GM23338 (cell line): ENCODE measurements at regions not wholly inside any gene's neighbourhood (a gene's known extent, or its start where the extent isn't known, plus 50 kb on each side); places are given as distances from the start of the nearest gene placed in this dataset.
A peak's percentile ranks its signal among the peaks of the same experiment; 100 is the strongest.

Experiments
- ATAC-seq: fragments of 200-7000 bp; cut with Tn5 transposase; 3 replicates; pipeline ENCODE4 v1.9.1; 2020
- DNase-seq: peaks from one replicate; pipeline ENCODE4 v3.0.0-alpha.2; 2015; ENCODE audit warnings: low spot score
- H2AFZ ChIP-seq: fragments of 200-600 bp; sonication (generic); 2 replicates; pipeline ENCODE4 v1.8.0; 2016; ENCODE audit warnings: antibody characterized with exemption, mild to moderate bottlenecking, moderate library complexity
- H3F3A ChIP-seq: fragments of 200-600 bp; sonication (generic); replicated peaks from 2 replicates; pipeline ENCODE4 v1.8.0; 2017; ENCODE audit warnings: antibody characterized with exemption, mixed run types, low read depth
- H3K27ac ChIP-seq: fragments of 200-600 bp; sonication (generic); 2 replicates; pipeline ENCODE4 v1.6.1; 2016; ENCODE audit warnings: low read depth
- H3K27me3 ChIP-seq: fragments of 200-600 bp; sonication (generic); 2 replicates; pipeline ENCODE4 v1.8.0; 2016; ENCODE audit warnings: mild to moderate bottlenecking, mixed run types, moderate library complexity; ENCODE audit not compliant: insufficient read depth
- H3K36me3 ChIP-seq: fragments of 200-600 bp; sonication (generic); 2 replicates; pipeline ENCODE4 v1.8.0; 2016; ENCODE audit warnings: mild to moderate bottlenecking; ENCODE audit not compliant: insufficient read depth
- H3K4me1 ChIP-seq: fragments of 200-600 bp; sonication (generic); 2 replicates; pipeline ENCODE4 v1.8.0; 2016; ENCODE audit warnings: mild to moderate bottlenecking, moderate library complexity; ENCODE audit not compliant: insufficient read depth
- H3K4me2 ChIP-seq: fragments of 200-600 bp; sonication (generic); 2 replicates; pipeline ENCODE4 v1.7.1; 2017; ENCODE audit warnings: mixed run types
- H3K4me3 ChIP-seq: fragments of 200-600 bp; sonication (generic); 2 replicates; pipeline ENCODE4 v1.6.1; 2016; ENCODE audit warnings: mixed run types
- H3K79me2 ChIP-seq: fragments of 200-600 bp; sonication (generic); replicated peaks from 2 replicates; pipeline ENCODE4 v1.8.0; 2017; ENCODE audit warnings: mild to moderate bottlenecking; ENCODE audit not compliant: insufficient read depth
- H3K9me2 ChIP-seq: fragments of 200-600 bp; sonication (generic); 2 replicates; pipeline ENCODE4 v1.8.0; 2017; ENCODE audit not compliant: insufficient read depth
- H4K20me1 ChIP-seq: fragments of 200-600 bp; sonication (generic); replicated peaks from 2 replicates; pipeline ENCODE4 v1.8.0; 2017; ENCODE audit warnings: mild to moderate bottlenecking; ENCODE audit not compliant: insufficient read depth
- H3K27ac Mint-ChIP-seq: 2 replicates; pipeline ENCODE4 v1.8.0; 2020; ENCODE audit warnings: inconsistent platforms, mild to moderate bottlenecking, moderate library complexity, mixed read lengths
- H3K27me3 Mint-ChIP-seq: 3 replicates; pipeline ENCODE4 v1.8.0; 2022; ENCODE audit warnings: low read depth, mild to moderate bottlenecking, moderate library complexity, mixed read lengths, inconsistent platforms; ENCODE audit not compliant: insufficient read depth, poor library complexity
- H3K36me3 Mint-ChIP-seq: 3 replicates; pipeline ENCODE4 v1.8.0; 2021; ENCODE audit warnings: low read depth, mild to moderate bottlenecking, inconsistent platforms, moderate library complexity, mixed read lengths
- H3K4me1 Mint-ChIP-seq: 3 replicates; pipeline ENCODE4 v1.8.0; 2020; ENCODE audit warnings: mild to moderate bottlenecking, inconsistent platforms, mixed read lengths
- H3K4me3 Mint-ChIP-seq: 3 replicates; pipeline ENCODE4 v1.8.0; 2021; ENCODE audit warnings: moderate library complexity, mild to moderate bottlenecking, inconsistent platforms, mixed read lengths
- H3K9me3 Mint-ChIP-seq: 3 replicates; pipeline ENCODE4 v1.8.0; 2020; ENCODE audit warnings: moderate library complexity, mild to moderate bottlenecking, inconsistent platforms, mixed read lengths
- CREB1 ChIP-seq: fragments of 250-450 bp; sonication (Bioruptor Pico); IDR thresholded peaks from 2 replicates; pipeline ENCODE4 v1.5.0; 2020; ENCODE audit warnings: low read depth, mild to moderate bottlenecking, moderate library complexity
- CTCF ChIP-seq, 2 experiments: fragments of 200-600 bp in 1 of 2; sonication (generic) in 1 of 2; conservative IDR thresholded peaks; 2 replicates each; pipeline versions ENCODE4 v1.5.1 to v1.6.1; 2016 to 2017; ENCODE audit warnings: antibody characterized with exemption in 2 of 2, low read depth in 2 of 2, mild to moderate bottlenecking in 2 of 2, moderate library complexity in 1 of 2
- ETS1 ChIP-seq: IDR thresholded peaks from 2 replicates; pipeline ENCODE4 v1.6.1; 2016; ENCODE audit warnings: antibody characterized with exemption
- EZH2 ChIP-seq: fragments of 200-600 bp; sonication (generic); IDR thresholded peaks from one replicate; pipeline ENCODE4 v1.8.0; 2017; ENCODE audit warnings: antibody characterized with exemption, mild to moderate bottlenecking, low read depth; ENCODE audit not compliant: unreplicated experiment
- EZH2phosphoT487 ChIP-seq: fragments of 200-600 bp; sonication (generic); IDR thresholded peaks from one replicate; pipeline ENCODE4 v1.8.1; 2018; ENCODE audit warnings: antibody characterized with exemption; ENCODE audit not compliant: unreplicated experiment
- JUNB ChIP-seq: IDR thresholded peaks from one replicate; pipeline ENCODE4 v1.6.1; 2016; ENCODE audit warnings: antibody characterized with exemption; ENCODE audit not compliant: unreplicated experiment
- NANOG ChIP-seq: IDR thresholded peaks from 2 replicates; pipeline ENCODE4 v1.6.1; 2016; ENCODE audit warnings: antibody characterized with exemption, borderline replicate concordance
- POLR2AphosphoS5 ChIP-seq: IDR thresholded peaks from 2 replicates; pipeline ENCODE4 v1.6.1; 2016; ENCODE audit warnings: antibody characterized with exemption, low read depth
- REST ChIP-seq: IDR thresholded peaks from one replicate; pipeline ENCODE4 v1.6.1; 2018; ENCODE audit warnings: antibody characterized with exemption; ENCODE audit not compliant: unreplicated experiment
- STAT1 ChIP-seq: IDR thresholded peaks from one replicate; pipeline ENCODE4 v1.6.1; 2016; ENCODE audit warnings: antibody characterized with exemption; ENCODE audit not compliant: unreplicated experiment
- ZNF114 ChIP-seq: fragments of 250-450 bp; sonication (Bioruptor Pico); IDR thresholded peaks from 2 replicates; pipeline ENCODE4 v1.5.0; 2020; ENCODE audit warnings: mild to moderate bottlenecking, moderate library complexity
- ZNF331 ChIP-seq: fragments of 250-450 bp; sonication (Bioruptor Pico); IDR thresholded peaks from 2 replicates; pipeline ENCODE4 v1.5.0; 2020; ENCODE audit warnings: low read depth, mild to moderate bottlenecking, moderate library complexity
- ZNF462 ChIP-seq: fragments of 250-450 bp; sonication (Bioruptor Pico); IDR thresholded peaks from 2 replicates; pipeline ENCODE4 v1.5.0; 2020; ENCODE audit warnings: mild to moderate bottlenecking, moderate library complexity

- Histone ChIP-seq H3F3A (no peaks in the 10 kb centered on the region), H3K36me3 (no peaks in the 10 kb centered on the region), H2AFZ (peak overlapping the region; percentile 20; the same call in 1 of the 2 replicates), H4K20me1 (no peaks in the 10 kb centered on the region), H3K4me3 (no peak overlapping the region), H3K27me3 (no peaks in the 10 kb centered on the region), H3K9me2 (no peaks in the 10 kb centered on the region), H3K27ac (no peak overlapping the region), H3K4me1 (no peaks in the 10 kb centered on the region), H3K4me2 (no peak overlapping the region), H3K79me2 (no peaks in the 10 kb centered on the region)
- DNase-seq (no peak), ATAC-seq (no peak)
- Mint-ChIP-seq H3K4me1 (peaks cover 3% of the 10 kb centered on the region; the same call in 2 of the 3 replicates), H3K36me3 (no peaks in the 10 kb centered on the region), H3K9me3 (no peaks in the 10 kb centered on the region; the same call in 1 of the 3 replicates), H3K4me3 (no peak overlapping the region), H3K27me3 (no peaks in the 10 kb centered on the region), H3K27ac (no peak overlapping the region)
- no peak for TF ChIP-seq REST
- TF ChIP-seq ZNF331 (CRISPR knock-in tag): no peak
- TF ChIP-seq NANOG: no peak
- TF ChIP-seq ZNF114: no peak
- TF ChIP-seq EZH2phosphoT487: no peak
- TF ChIP-seq JUNB: no peak
- no peak for TF ChIP-seq CREB1
- TF ChIP-seq ZNF462 (CRISPR knock-in tag): no peak
- TF ChIP-seq STAT1: no peak
- TF ChIP-seq EZH2: no peak
- no peak for TF ChIP-seq ETS1
- no peak for TF ChIP-seq CTCF (conservative IDR thresholded peaks at IDR 0.05; ENCODE audit: low read depth in 2 of 2)
- no peak for TF ChIP-seq POLR2AphosphoS5
Observed at GRCh38 chr12:86349196-86349595, 93.0 kb upstream of the MGAT4C start.
